HG02840 (cell line): ENCODE measurements at regions not wholly inside any gene's neighbourhood (a gene's known extent, or its start where the extent isn't known, plus 50 kb on each side); places are given as distances from the start of the nearest gene placed in this dataset.
"Not testable (repeated sequence)": the region's sequence is repeated elsewhere in the genome, so short reads cannot be mapped to it uniquely, and the experiment has no call there.

ENCODE experiments used
- ATAC-seq: cut with Tn5 transposase; IDR thresholded peaks from one replicate; pipeline ENCODE4 v1.9.1; 2021; ENCODE audit warnings: mild to moderate bottlenecking, moderate library complexity, moderate number of reproducible peaks; ENCODE audit not compliant: unreplicated experiment, low FRiP score

- no peak for ATAC-seq
Measured at GRCh38 chr17:70947636-70948565, 778.6 kb downstream of the KCNJ2 start.

GRCh38 chr17:70953140-70953539 is 783.8 kb downstream of the KCNJ2 start:
- not testable (repeated sequence) for ATAC-seq

GRCh38 chr17:70955441-70955840 is 786.1 kb downstream of the KCNJ2 start:
- ATAC-seq = no peak

- no peak for ATAC-seq
Measured at GRCh38 chr17:70956726-70957125, 787.4 kb downstream of the KCNJ2 start.

GRCh38 chr17:70961341-70961740 is 792.0 kb downstream of the KCNJ2 start:
- no peak for ATAC-seq

GRCh38 chr17:70968302-70968701 is 799.0 kb downstream of the KCNJ2 start:
- no peak for ATAC-seq

GRCh38 chr17:70969521-70970034 is 800.2 kb downstream of the KCNJ2 start:
- ATAC-seq = no peak

GRCh38 chr17:70976447-70976846 is 807.1 kb downstream of the KCNJ2 start:
- ATAC-seq = no peak

- ATAC-seq = no peak
Measured at GRCh38 chr17:70984873-70985272, 815.5 kb downstream of the KCNJ2 start.

GRCh38 chr17:70987867-70988340 is 818.6 kb downstream of the KCNJ2 start:
- no peak for ATAC-seq

- no peak for ATAC-seq
Measured at GRCh38 chr17:70988622-70989021, 819.3 kb downstream of the KCNJ2 start.

- ATAC-seq = no peak
Measured at GRCh38 chr17:70989280-70989679, 819.9 kb downstream of the KCNJ2 start.

GRCh38 chr17:70994194-70994593 is 824.9 kb downstream of the KCNJ2 start:
- no peak for ATAC-seq

- ATAC-seq = no peak
Measured at GRCh38 chr17:70995997-70996396, 826.7 kb downstream of the KCNJ2 start.

GRCh38 chr17:71003736-71004135 is 834.4 kb downstream of the KCNJ2 start:
- ATAC-seq = no peak

GRCh38 chr17:71004413-71004812 is 835.1 kb downstream of the KCNJ2 start:
- ATAC-seq = no peak

GRCh38 chr17:71011391-71011790 is 842.1 kb downstream of the KCNJ2 start:
- no peak for ATAC-seq

GRCh38 chr17:71019699-71020098 is 850.4 kb downstream of the KCNJ2 start:
- no peak for ATAC-seq

- ATAC-seq = no peak
Measured at GRCh38 chr17:71022758-71023157, 853.4 kb downstream of the KCNJ2 start.

GRCh38 chr17:71023249-71024030 is 854.1 kb downstream of the KCNJ2 start:
- no peak for ATAC-seq

GRCh38 chr17:71024172-71024571 is 854.8 kb downstream of the KCNJ2 start:
- no peak for ATAC-seq
